ENCODE measurements at regions not wholly inside any gene's neighbourhood (a gene's known extent, or its start where the extent isn't known, plus 50 kb on each side); places are given as distances from the start of the nearest gene placed in this dataset.

DNA sequence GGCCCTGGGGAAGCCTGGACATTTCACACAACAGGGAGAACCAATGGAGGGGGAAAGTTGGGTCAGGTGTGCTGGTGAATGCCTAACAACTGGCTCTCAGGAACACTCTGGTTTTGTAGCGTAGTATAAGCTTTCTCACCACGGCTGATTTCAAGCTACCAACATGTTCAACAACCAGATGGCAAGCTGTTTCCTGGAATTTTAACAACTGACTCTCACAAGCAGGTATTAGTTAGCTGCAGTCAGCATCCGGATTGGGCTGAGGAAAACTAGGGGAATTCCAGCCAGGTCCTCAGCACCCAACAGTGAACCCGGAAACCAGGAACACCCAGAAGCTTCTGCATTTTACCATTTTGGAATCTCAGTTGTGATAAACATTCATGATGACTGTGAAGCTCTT lies 162.3 kb upstream of the CAMK1G start:
- ATAC-seq: no peak
- Histone ChIP-seq H3K4me3 (no peak overlapping the region), H3K27me3 (ENCODE audit: low read depth) (no peaks in the 10 kb centered on the region), H3K36me3 (no peaks in the 10 kb centered on the region), H3K27ac (no peak overlapping the region), H3K9me3 (no peaks in the 10 kb centered on the region), H3K4me1 (no peaks in the 10 kb centered on the region)
- DNase-seq: no peak
- intact Hi-C loops (cut with DNase I): no loop called here
- TF ChIP-seq, protein P1, sequence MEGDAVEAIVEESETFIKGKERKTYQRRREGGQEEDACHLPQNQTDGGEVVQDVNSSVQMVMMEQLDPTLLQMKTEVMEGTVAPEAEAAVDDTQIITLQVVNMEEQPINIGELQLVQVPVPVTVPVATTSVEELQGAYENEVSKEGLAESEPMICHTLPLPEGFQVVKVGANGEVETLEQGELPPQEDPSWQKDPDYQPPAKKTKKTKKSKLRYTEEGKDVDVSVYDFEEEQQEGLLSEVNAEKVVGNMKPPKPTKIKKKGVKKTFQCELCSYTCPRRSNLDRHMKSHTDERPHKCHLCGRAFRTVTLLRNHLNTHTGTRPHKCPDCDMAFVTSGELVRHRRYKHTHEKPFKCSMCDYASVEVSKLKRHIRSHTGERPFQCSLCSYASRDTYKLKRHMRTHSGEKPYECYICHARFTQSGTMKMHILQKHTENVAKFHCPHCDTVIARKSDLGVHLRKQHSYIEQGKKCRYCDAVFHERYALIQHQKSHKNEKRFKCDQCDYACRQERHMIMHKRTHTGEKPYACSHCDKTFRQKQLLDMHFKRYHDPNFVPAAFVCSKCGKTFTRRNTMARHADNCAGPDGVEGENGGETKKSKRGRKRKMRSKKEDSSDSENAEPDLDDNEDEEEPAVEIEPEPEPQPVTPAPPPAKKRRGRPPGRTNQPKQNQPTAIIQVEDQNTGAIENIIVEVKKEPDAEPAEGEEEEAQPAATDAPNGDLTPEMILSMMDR (IDR thresholded peaks at IDR 0.05): no peak

DNA sequence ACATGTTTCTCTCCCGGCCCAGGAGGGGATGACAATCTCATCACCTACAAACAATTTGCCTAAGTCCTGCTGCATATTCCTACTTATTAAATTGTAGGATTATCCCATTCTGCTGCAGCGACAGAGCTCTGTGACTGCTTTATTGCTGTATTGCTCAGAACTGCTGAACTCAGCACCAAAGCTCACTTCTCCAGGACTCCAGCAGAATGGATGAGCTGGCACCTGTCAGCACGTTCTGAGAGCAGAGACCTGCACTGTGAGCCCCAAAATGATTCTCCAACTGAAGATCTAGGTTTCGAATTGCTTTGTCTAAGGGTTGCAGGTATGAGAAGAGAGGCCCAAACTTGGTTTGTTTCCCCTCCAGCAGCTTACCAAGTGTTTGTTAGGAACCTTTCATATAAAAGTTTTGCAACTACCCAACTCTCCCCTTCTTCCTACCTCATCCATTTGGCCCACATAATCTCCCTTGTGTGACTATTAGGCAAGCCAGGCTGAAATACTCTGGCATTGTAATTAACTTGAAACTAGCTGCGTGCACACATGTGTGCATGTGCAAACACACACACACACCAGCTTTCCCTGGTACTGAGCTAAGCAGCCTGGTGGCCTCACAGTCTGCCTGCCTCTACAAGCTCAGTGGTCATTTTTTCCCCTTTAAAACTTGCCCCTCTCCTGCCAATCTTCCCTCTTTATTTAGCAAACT lies 161.4 kb upstream of the CAMK1G start:
- H3K9me3 ChIP-seq: no peaks in the 10 kb centered on the region
- TF ChIP-seq, protein P1 (IDR thresholded peaks at IDR 0.05): no peak
- intact Hi-C loops (cut with DNase I): no loop called here
- DNase-seq: no peak
- ATAC-seq: no peak
- H3K4me1 ChIP-seq: no peaks in the 10 kb centered on the region
- H3K4me3 ChIP-seq: no peak overlapping the region
- no peaks in the 10 kb centered on the region for H3K36me3 ChIP-seq
- H3K27ac ChIP-seq: no peak overlapping the region
- H3K27me3 ChIP-seq (ENCODE audit: low read depth): no peaks in the 10 kb centered on the region

DNA sequence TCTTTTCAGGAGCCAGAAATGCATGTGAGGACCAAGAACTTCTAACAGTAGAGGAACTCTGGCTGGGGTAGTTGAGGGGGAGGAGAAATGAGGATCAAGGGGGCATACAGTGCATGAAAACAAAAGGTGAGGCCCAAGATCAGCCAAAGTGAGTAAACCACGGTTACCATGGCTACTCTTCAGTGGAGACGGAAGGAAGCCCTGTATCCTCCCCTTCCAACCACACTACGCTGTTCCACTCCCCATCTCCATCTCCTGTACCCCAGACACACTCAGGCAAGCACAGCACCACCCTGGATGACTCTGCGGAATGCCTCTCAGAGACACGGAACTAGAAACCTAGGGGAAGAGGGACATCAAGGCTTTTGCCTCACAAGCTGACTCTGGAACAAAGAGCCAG lies 157.6 kb upstream of the CAMK1G start:
- no peak for ATAC-seq
- Histone ChIP-seq H3K4me1 (no peaks in the 10 kb centered on the region), H3K27me3 (ENCODE audit: low read depth) (no peaks in the 10 kb centered on the region), H3K4me3 (no peak overlapping the region), H3K36me3 (no peaks in the 10 kb centered on the region), H3K9me3 (no peaks in the 10 kb centered on the region), H3K27ac (no peak overlapping the region)
- TF ChIP-seq, protein P1 (IDR thresholded peaks at IDR 0.05): no peak
- no peak for DNase-seq
- intact Hi-C loops (cut with DNase I): no loop called here

DNA sequence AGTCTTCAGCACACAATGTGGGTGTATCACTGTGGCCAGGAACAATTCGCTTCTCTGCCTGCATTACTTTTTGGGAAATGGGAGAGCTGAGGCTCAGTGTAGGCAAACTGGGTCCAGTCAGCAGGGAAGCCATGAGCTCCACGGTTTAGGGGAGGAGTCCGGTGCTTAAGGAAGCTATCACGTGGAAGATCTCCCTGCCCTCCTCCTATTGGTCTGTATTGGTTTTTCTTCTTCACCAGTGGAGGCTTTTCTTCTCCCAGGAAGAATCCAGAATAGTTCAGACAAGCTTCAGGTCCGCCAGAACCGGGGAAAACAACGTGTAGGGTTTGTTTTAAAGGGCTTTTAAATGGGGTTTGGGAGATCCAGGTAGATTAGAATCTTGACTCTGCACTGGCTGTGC lies 156.2 kb upstream of the CAMK1G start:
- H3K36me3 ChIP-seq: no peaks in the 10 kb centered on the region
- no peak overlapping the region for H3K4me3 ChIP-seq
- TF ChIP-seq, protein P1 (IDR thresholded peaks at IDR 0.05): no peak
- H3K27ac ChIP-seq: no peak overlapping the region
- intact Hi-C loops (cut with DNase I): no loop called here
- DNase-seq (no peak), ATAC-seq (no peak)
- H3K9me3 ChIP-seq: no peaks in the 10 kb centered on the region
- no peaks in the 10 kb centered on the region for H3K4me1 ChIP-seq
- H3K27me3 ChIP-seq (ENCODE audit: low read depth): no peaks in the 10 kb centered on the region

DNA sequence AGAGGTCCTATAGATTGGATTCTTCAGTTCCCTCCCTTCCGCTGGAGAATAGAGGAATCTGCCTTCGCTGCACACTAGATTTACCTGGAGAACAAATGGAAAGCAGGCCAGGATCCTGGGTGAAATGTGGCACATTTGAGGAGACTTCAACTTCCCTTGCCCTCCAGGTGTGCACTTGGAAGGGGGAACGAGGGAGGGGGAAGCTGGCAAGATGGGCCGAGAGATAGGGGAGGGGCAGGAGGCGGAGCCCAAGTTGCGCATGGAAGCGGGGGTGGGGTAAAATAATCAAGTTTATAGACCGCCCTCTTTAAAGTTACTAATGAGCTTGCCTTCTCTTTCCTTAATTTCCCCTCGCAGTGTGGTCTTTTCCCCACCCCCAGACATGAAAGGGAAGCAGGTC lies 155.7 kb upstream of the CAMK1G start:
- Histone ChIP-seq H3K9me3 (no peaks in the 10 kb centered on the region), H3K36me3 (no peaks in the 10 kb centered on the region), H3K27ac (no peak overlapping the region), H3K27me3 (ENCODE audit: low read depth) (no peaks in the 10 kb centered on the region), H3K4me3 (no peak overlapping the region), H3K4me1 (no peaks in the 10 kb centered on the region)
- no peak for ATAC-seq
- intact Hi-C loops (cut with DNase I): no loop called here
- DNase-seq: no peak
- TF ChIP-seq, protein P1 (IDR thresholded peaks at IDR 0.05): no peak

Data from lower lobe of right lung (tissue), 2 donors.